ENCODE measurements at regions not wholly inside any gene's neighbourhood (a gene's known extent, or its start where the extent isn't known, plus 50 kb on each side); places are given as distances from the start of the nearest gene placed in this dataset.

GRCh38 chr9:78612091-78612490 lies 315.2 kb downstream of the PSAT1 start:
- no peak for TF ChIP-seq CTCF (IDR thresholded peaks at IDR 0.05)
- TF ChIP-seq POLR2A (IDR thresholded peaks at IDR 0.05): no peak
- TF ChIP-seq EP300 (IDR thresholded peaks at IDR 0.05): no peak
